ENCODE measurements at regions not wholly inside any gene's neighbourhood (a gene's known extent, or its start where the extent isn't known, plus 50 kb on each side); places are given as distances from the start of the nearest gene placed in this dataset.

DNA sequence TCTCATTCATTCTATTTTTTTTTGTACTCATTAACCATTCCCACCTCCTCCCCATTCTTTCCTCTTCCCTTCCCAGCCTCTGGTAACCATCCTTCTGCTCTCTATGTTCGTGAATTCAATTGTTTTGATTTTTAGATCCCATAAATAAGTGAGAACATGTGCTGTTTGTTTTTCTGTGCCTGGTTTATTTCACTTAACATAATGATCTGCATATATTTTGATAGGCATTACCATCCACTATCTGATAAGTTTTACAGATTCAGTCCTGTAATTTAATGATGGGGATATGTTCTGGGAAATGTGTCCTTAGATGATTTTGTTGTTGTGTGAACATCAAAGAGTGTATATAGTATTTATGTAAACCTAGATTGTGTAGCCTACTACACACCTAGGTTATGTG is 77.5 kb upstream of the CPHXL start:
- TF ChIP-seq, protein P1, sequence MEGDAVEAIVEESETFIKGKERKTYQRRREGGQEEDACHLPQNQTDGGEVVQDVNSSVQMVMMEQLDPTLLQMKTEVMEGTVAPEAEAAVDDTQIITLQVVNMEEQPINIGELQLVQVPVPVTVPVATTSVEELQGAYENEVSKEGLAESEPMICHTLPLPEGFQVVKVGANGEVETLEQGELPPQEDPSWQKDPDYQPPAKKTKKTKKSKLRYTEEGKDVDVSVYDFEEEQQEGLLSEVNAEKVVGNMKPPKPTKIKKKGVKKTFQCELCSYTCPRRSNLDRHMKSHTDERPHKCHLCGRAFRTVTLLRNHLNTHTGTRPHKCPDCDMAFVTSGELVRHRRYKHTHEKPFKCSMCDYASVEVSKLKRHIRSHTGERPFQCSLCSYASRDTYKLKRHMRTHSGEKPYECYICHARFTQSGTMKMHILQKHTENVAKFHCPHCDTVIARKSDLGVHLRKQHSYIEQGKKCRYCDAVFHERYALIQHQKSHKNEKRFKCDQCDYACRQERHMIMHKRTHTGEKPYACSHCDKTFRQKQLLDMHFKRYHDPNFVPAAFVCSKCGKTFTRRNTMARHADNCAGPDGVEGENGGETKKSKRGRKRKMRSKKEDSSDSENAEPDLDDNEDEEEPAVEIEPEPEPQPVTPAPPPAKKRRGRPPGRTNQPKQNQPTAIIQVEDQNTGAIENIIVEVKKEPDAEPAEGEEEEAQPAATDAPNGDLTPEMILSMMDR (IDR thresholded peaks at IDR 0.05; ENCODE audit: low read depth, low read length), result no peak
- no peak for TF ChIP-seq EZH2phosphoT487 (IDR thresholded peaks at IDR 0.05; ENCODE audit: low read depth)

Data from OCI-LY3 (cell line).